ENCODE measurements at regions not wholly inside any gene's neighbourhood (a gene's known extent, or its start where the extent isn't known, plus 50 kb on each side); places are given as distances from the start of the nearest gene placed in this dataset.

- TF ChIP-seq, protein P1, sequence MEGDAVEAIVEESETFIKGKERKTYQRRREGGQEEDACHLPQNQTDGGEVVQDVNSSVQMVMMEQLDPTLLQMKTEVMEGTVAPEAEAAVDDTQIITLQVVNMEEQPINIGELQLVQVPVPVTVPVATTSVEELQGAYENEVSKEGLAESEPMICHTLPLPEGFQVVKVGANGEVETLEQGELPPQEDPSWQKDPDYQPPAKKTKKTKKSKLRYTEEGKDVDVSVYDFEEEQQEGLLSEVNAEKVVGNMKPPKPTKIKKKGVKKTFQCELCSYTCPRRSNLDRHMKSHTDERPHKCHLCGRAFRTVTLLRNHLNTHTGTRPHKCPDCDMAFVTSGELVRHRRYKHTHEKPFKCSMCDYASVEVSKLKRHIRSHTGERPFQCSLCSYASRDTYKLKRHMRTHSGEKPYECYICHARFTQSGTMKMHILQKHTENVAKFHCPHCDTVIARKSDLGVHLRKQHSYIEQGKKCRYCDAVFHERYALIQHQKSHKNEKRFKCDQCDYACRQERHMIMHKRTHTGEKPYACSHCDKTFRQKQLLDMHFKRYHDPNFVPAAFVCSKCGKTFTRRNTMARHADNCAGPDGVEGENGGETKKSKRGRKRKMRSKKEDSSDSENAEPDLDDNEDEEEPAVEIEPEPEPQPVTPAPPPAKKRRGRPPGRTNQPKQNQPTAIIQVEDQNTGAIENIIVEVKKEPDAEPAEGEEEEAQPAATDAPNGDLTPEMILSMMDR (conservative IDR thresholded peaks at IDR 0.05; ENCODE audit: low read depth, low read length): no peak
- TF ChIP-seq EZH2phosphoT487 (IDR thresholded peaks at IDR 0.05; ENCODE audit: borderline replicate concordance, low read length) (no peak), EZH2 (IDR thresholded peaks at IDR 0.05; ENCODE audit: low read length, unreplicated experiment) (no peak)
These were observed 151.0 kb upstream of the NDUFV2 start for GRCh38 chr18:8951491-8951890.

Data from PC-3 (cell line).